SK-N-SH (cell line): ENCODE measurements at regions not wholly inside any gene's neighbourhood (a gene's known extent, or its start where the extent isn't known, plus 50 kb on each side); places are given as distances from the start of the nearest gene placed in this dataset.
A peak's percentile ranks its signal among the peaks of the same experiment; 100 is the strongest.
"Not testable (repeated sequence)": the region's sequence is repeated elsewhere in the genome, so short reads cannot be mapped to it uniquely, and the experiment has no call there.

ENCODE experiments used
- CTCF ChIA-PET: fragments of 300-600, 350-600 bp; formaldehyde crosslinking; extraction: SDS; loops from one replicate; lab custom pipeline; 2021; lab: Yijun Ruan, JAX
- POLR2A ChIA-PET: fragments of 350-600 bp; sonication (Branson Sonifier 250); formaldehyde crosslinking; extraction: SDS; loops from one replicate; lab custom pipeline; 2020; ENCODE audit warnings: antibody characterized with exemption, inconsistent platforms; lab: Yijun Ruan, JAX
- DNase-seq: peaks from one replicate; pipeline ENCODE4 v3.0.0; 2012
- H2AFZ ChIP-seq: fragments of 200-600 bp; sonication (generic); 2 replicates; pipeline ENCODE4 v1.8.1; 2016; ENCODE audit warnings: antibody characterized with exemption, mild to moderate bottlenecking, low read depth
- H3F3A ChIP-seq: fragments of 200-600 bp; sonication (generic); replicated peaks from 2 replicates; pipeline ENCODE3; 2016; ENCODE audit warnings: antibody characterized with exemption, mild to moderate bottlenecking; ENCODE audit not compliant: insufficient read depth
- H3K27ac ChIP-seq, 2 experiments: fragments of 200-500 bp in 1 of 2; fragments of 200-600 bp in 1 of 2; sonication (Bioruptor generic) in 1 of 2; sonication (generic), shearing (Covaris generic) in 1 of 2; 2 replicates each; pipeline versions ENCODE4 v1.5.1 to v1.6.1; 2014 to 2016; ENCODE audit warnings: low read depth in 2 of 2, inconsistent platforms in 1 of 2, low read length in 1 of 2, mild to moderate bottlenecking in 1 of 2, mixed read lengths in 1 of 2
- H3K27me3 ChIP-seq: fragments of 200-600 bp; sonication (generic), shearing (Covaris generic); 2 replicates; pipeline ENCODE4 v1.6.1; 2016; ENCODE audit warnings: mixed run types; ENCODE audit not compliant: insufficient read depth
- H3K36me3 ChIP-seq, 2 experiments: fragments of 200-500 bp in 1 of 2; fragments of 200-600 bp in 1 of 2; sonication (Bioruptor generic) in 1 of 2; sonication (generic) in 1 of 2; replicated peaks in 1 of 2; 2 replicates each; pipeline versions ENCODE3 to v1.5.1; 2014 to 2016; ENCODE audit warnings: low read length in 1 of 2, mild to moderate bottlenecking in 1 of 2; ENCODE audit not compliant: insufficient read depth in 2 of 2, control insufficient read depth in 1 of 2
- H3K4me1 ChIP-seq, 2 experiments: fragments of 200-500 bp in 1 of 2; fragments of 200-600 bp in 1 of 2; sonication (Bioruptor generic) in 1 of 2; sonication (generic), shearing (Covaris generic) in 1 of 2; 2 replicates each; pipeline versions ENCODE4 v1.5.1 to v1.6.1; 2014 to 2016; ENCODE audit warnings: low read depth in 1 of 2, low read length in 1 of 2, mixed run types in 1 of 2; ENCODE audit not compliant: insufficient read depth in 2 of 2, control insufficient read depth in 1 of 2
- H3K4me2 ChIP-seq: fragments of 200-600 bp; sonication (generic), shearing (Covaris generic); 2 replicates; pipeline ENCODE4 v1.6.1; 2017; ENCODE audit warnings: mixed run types
- H3K4me3 ChIP-seq, 2 experiments: fragments of 200-500 bp in 1 of 2; fragments of 200-600 bp in 1 of 2; sonication (Bioruptor generic) in 1 of 2; sonication (generic), shearing (Covaris generic) in 1 of 2; 2 replicates each; pipeline versions ENCODE4 v1.5.1 to v1.8.1; 2014 to 2016; ENCODE audit warnings: low read depth in 2 of 2, inconsistent platforms in 1 of 2, low read length in 1 of 2, mild to moderate bottlenecking in 1 of 2, mixed read lengths in 1 of 2, moderate library complexity in 1 of 2
- H3K79me2 ChIP-seq: fragments of 200-600 bp; sonication (generic); 2 replicates; pipeline ENCODE4 v1.8.1; 2017; ENCODE audit warnings: mild to moderate bottlenecking; ENCODE audit not compliant: insufficient read depth
- H3K9ac ChIP-seq: fragments of 200-600 bp; sonication (generic); 2 replicates; pipeline ENCODE4 v1.6.1; 2017; ENCODE audit warnings: mixed run types
- H3K9me2 ChIP-seq: fragments of 200-600 bp; sonication (generic); 2 replicates; pipeline ENCODE4 v1.6.1; 2017; ENCODE audit warnings: mixed run types
- H3K9me3 ChIP-seq: fragments of 200-600 bp; sonication (generic); 2 replicates; pipeline ENCODE4 v1.6.1; 2017; ENCODE audit warnings: mixed run types, mild to moderate bottlenecking, moderate library complexity
- H4K20me1 ChIP-seq: fragments of 200-600 bp; sonication (generic); 2 replicates; pipeline ENCODE4 v1.6.1; 2017; ENCODE audit warnings: mild to moderate bottlenecking, mixed run types; ENCODE audit not compliant: insufficient read depth
- CHD2 ChIP-seq: fragments of 150-350 bp; IDR thresholded peaks from 2 replicates; pipeline ENCODE4 v1.6.1; 2018; ENCODE audit warnings: low read length; ENCODE audit not compliant: partially characterized antibody
- EP300 ChIP-seq, 2 experiments: IDR thresholded peaks; 2 replicates each; pipeline versions ENCODE4 v1.4.0 to v1.6.1; 2012; ENCODE audit warnings: borderline replicate concordance in 1 of 2, low read depth in 1 of 2, low read length in 1 of 2
- GABPA ChIP-seq: IDR thresholded peaks from 2 replicates; pipeline ENCODE4 v1.4.0; 2012; ENCODE audit warnings: low read depth, mild to moderate bottlenecking
- POLR2AphosphoS5 ChIP-seq: IDR thresholded peaks from 2 replicates; pipeline ENCODE4 v1.6.1; 2012; ENCODE audit warnings: low read depth, low read length
- RCOR1 ChIP-seq: fragments of 150-350 bp; IDR thresholded peaks from 2 replicates; pipeline ENCODE4 v1.6.1; 2017; ENCODE audit warnings: antibody characterized with exemption, low read length
- SIN3A ChIP-seq: IDR thresholded peaks from 2 replicates; pipeline ENCODE4 v1.6.1; 2012; ENCODE audit warnings: low read depth, mild to moderate bottlenecking, low read length, moderate library complexity, borderline replicate concordance
- TEAD4 ChIP-seq: IDR thresholded peaks from 2 replicates; pipeline ENCODE4 v1.4.0; 2012; ENCODE audit warnings: mild to moderate bottlenecking, borderline replicate concordance; ENCODE audit not compliant: insufficient read depth
- USF2 ChIP-seq: fragments of 150-350 bp; IDR thresholded peaks from 2 replicates; pipeline ENCODE4 v1.6.1; 2017; ENCODE audit warnings: antibody characterized with exemption, low read length, low read depth, borderline replicate concordance
- WGBS: methylation state at CpG from one replicate; pipeline ENCODE4 v1.1.6; 2017; ENCODE audit warnings: low lambda C conversion rate; 5-methylcytosine and 5-hydroxymethylcytosine counted together

DNA sequence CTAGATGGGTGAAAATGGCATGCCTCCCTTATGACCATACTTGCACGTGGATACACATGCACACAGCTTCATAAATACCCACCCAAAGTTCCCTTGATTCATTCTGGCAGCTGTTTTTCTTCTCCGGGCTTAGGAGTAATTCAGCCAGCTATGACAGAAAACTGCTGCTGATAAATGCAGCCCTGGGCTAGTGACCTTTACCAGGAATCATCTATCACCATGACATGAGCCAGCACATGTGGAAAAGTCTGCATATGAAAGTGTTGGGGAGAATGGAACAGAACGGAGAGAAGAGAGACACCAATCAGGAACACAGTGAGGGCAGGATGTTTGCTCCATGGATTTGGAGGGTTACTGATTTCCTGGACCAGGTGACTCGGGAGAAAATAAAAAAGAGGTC is 706.3 kb downstream of the PDCD6IP start:
- Histone ChIP-seq H3K27ac (0 out of 4 replicates have a peak overlapping the region, but pooled peaks of 1 of the 2 experiments have one; percentile 22), H3F3A (no peaks in the 10 kb centered on the region), H3K36me3 (no peaks in the 10 kb centered on the region), H3K9me3 (no peaks in the 10 kb centered on the region), H2AFZ (no peak overlapping the region), H3K9ac (no peak overlapping the region), H3K79me2 (no peaks in the 10 kb centered on the region), H4K20me1 (no peaks in the 10 kb centered on the region), H3K4me3 (no peak overlapping the region; a peak in 1 of 4 replicates), H3K4me1 (no peaks in the 10 kb centered on the region; a peak in 1 of 4 replicates), H3K27me3 (no peaks in the 10 kb centered on the region), H3K4me2 (no peak overlapping the region), H3K9me2 (no peaks in the 10 kb centered on the region)
- 0 out of 2 replicates have a peak, but pooled peaks have one; percentile 14 for TF ChIP-seq RCOR1
- peak in 1 of 2 experiments; percentile 66; a peak in 1 of 4 replicates for TF ChIP-seq EP300 (IDR thresholded peaks at IDR 0.05; ENCODE audit: borderline replicate concordance in 1 of 2, low read depth in 1 of 2, low read length in 1 of 2)
- TF ChIP-seq GABPA, result no peak
- peak; percentile 26 for DNase-seq
- WGBS, result 3% methylated on average over 4 of the region's 4 CpGs
- ChIA-PET CTCF (no interaction called here), POLR2A (no interaction called here)

- no peaks in the 10 kb centered on the region for H3F3A ChIP-seq
- CTCF ChIA-PET, result no interaction called here
Observed at GRCh38 chr3:34508732-34509131, 710.3 kb downstream of the PDCD6IP start.

DNA sequence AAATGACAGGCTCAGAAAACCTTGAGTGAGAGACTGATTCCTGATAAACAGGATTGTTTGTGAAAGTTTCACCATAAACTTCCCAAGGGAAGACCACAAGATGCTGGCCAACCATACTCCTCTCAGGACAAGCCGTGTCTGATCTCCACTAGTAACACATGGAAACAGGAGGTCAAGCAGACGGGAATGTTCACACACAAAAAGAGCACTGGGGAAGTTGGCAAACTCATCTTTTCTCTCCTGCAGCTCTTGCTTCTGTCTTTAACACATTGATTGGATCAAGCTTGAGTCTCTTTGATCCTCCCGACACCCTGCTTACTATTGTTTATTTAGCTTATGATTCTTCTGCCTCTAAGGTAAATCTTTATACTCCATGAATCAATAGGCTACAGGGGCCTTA is 713.5 kb downstream of the PDCD6IP start:
- no peaks in the 10 kb centered on the region for H3F3A ChIP-seq
- H3K4me3 ChIP-seq, result no peak overlapping the region
- DNase-seq, result no peak
- TF ChIP-seq SIN3A, result no peak
- no peak for TF ChIP-seq CHD2
- TF ChIP-seq TEAD4, result no peak
- H4K20me1 ChIP-seq, result no peaks in the 10 kb centered on the region
- no peak overlapping the region for H2AFZ ChIP-seq
- H3K4me2 ChIP-seq, result no peak overlapping the region
- no peaks in the 10 kb centered on the region for H3K4me1 ChIP-seq
- no peaks in the 10 kb centered on the region for H3K79me2 ChIP-seq
- POLR2A ChIA-PET, result no interaction called here
- no peak overlapping the region for H3K27ac ChIP-seq
- H3K9me3 ChIP-seq, result no peaks in the 10 kb centered on the region
- H3K27me3 ChIP-seq, result no peaks in the 10 kb centered on the region
- H3K9ac ChIP-seq, result no peak overlapping the region
- WGBS, result 21% methylated on average over 2 of the region's 3 CpGs
- no peaks in the 10 kb centered on the region for H3K36me3 ChIP-seq
- no peaks in the 10 kb centered on the region for H3K9me2 ChIP-seq
- CTCF ChIA-PET, result no interaction called here

More at GRCh38 chr3:34508732-34509131, 710.3 kb downstream of the PDCD6IP start:
- Histone ChIP-seq H3K9ac (no peak overlapping the region), H3K4me1 (no peaks in the 10 kb centered on the region; a peak in 1 of 4 replicates), H3K4me2 (no peak overlapping the region), H3K9me3 (no peaks in the 10 kb centered on the region), H3K36me3 (no peaks in the 10 kb centered on the region), H4K20me1 (no peaks in the 10 kb centered on the region), H3K4me3 (no peak overlapping the region), H3K9me2 (no peaks in the 10 kb centered on the region), H3K79me2 (no peaks in the 10 kb centered on the region), H3K27ac (no peak overlapping the region), H3K27me3 (no peaks in the 10 kb centered on the region), H2AFZ (no peak overlapping the region)
- TF ChIP-seq USF2, result no peak
- no peak for TF ChIP-seq POLR2AphosphoS5
- no peak for DNase-seq
- POLR2A ChIA-PET, result no interaction called here

DNA sequence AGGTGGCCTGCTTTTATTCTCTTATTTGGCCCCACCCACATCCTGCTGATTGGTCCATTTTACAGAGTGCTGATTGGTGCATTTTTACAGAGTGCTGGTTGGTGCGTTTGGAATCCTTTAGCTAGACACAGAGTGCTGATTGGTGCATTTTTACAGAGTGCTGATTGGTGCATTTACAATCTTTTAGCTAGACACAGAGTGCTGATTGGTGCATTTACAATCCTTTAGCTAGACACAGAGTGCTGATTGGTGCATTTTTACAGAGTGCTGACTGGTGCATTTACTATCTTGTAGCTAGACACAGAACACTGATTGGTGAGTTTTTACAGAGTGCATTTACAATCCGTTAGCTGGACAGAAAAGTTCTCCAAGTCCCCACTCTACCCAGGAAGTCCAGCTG is 720.6 kb downstream of the PDCD6IP start:
- H2AFZ ChIP-seq, CTCF ChIA-PET, H3F3A ChIP-seq, H3K4me1 ChIP-seq, H3K4me2 ChIP-seq, POLR2A ChIA-PET, H3K27ac ChIP-seq, H3K9ac ChIP-seq, H3K4me3 ChIP-seq, H3K9me2 ChIP-seq, H3K36me3 ChIP-seq, H3K9me3 ChIP-seq, H3K79me2 ChIP-seq, H3K27me3 ChIP-seq, DNase-seq, H4K20me1 ChIP-seq: not testable (repeated sequence)
- WGBS, result 13% methylated on average over 2 of the region's 2 CpGs
